GM21515 (cell line): ENCODE measurements at regions not wholly inside any gene's neighbourhood (a gene's known extent, or its start where the extent isn't known, plus 50 kb on each side); places are given as distances from the start of the nearest gene placed in this dataset.

ENCODE experiments used
- ATAC-seq: cut with Tn5 transposase; IDR thresholded peaks from one replicate; pipeline ENCODE4 v1.9.1; 2021; ENCODE audit not compliant: unreplicated experiment

GRCh38 chr4:53654300-53654758 lies 63.0 kb upstream of the LNX1 start:
- ATAC-seq, result no peak

GRCh38 chr4:53653484-53654053 lies 62.3 kb upstream of the LNX1 start:
- ATAC-seq, result no peak

GRCh38 chr4:53651156-53651735 lies 60.0 kb upstream of the LNX1 start:
- no peak for ATAC-seq

- no peak for ATAC-seq
Observed at GRCh38 chr4:53649357-53649756, 58.1 kb upstream of the LNX1 start.

GRCh38 chr4:53647547-53647946 lies 56.3 kb upstream of the LNX1 start:
- no peak for ATAC-seq

DNA sequence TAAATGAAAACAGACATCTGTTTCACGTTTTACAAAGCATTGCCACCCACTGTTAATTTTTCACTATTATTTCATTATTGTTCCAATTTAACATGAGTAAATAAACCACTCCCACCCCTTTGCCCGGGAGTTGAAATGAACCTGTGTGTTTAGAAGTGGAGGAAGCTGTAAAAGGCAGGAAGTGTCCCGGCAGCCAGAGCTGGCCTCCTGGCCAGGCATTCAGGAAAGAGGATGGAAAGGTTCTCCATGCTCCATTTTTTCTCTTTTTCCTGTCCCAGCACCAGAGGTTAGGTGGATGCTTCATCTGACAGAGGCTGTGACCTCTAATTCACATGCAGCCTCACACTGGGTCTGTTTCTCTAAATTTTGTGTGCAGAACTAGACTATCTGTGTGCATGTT lies 55.5 kb upstream of the LNX1 start:
- no peak for ATAC-seq

GRCh38 chr4:53645108-53645507 lies 53.8 kb upstream of the LNX1 start:
- no peak for ATAC-seq

DNA sequence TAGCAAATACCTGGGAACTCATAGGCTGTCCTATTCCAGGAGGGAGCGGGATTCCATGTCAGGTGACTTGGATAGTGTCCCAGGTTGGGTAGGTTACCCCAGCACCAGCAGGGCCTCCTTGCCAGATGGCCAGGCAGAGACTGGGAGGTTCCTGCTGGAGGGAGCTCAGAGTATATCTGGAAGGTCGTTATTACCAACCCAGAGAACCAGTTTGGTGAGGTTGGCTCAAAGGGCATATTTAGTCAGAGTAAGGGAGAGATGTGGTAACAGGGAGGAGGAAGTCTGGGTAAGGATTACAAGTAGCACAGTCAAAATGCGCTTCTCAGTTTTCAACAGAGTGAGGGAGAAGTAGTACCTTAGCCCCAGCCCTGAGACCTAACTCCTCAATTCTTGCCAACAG lies 53.3 kb upstream of the LNX1 start:
- no peak for ATAC-seq
